ENCODE measurements at regions not wholly inside any gene's neighbourhood (a gene's known extent, or its start where the extent isn't known, plus 50 kb on each side); places are given as distances from the start of the nearest gene placed in this dataset.

DNA sequence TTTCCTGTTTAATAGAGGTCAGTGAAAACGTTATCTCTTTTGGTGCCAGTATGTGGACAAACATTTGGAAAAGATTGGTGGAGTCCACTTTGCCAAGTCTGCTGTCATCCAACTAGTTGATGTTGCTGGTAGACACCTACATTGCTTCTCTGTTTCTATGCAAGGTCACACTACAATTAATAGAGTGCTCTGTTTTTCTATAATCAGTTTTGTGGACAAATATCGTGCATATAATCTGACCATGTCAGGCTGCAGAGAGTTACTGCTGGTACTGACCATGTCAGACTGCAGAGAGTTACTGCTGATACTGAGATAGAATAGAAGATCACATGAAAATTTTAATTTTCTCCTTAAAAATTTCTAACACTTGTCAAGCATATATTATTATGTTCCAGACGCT, 603.3 kb downstream of the TSN start:
- TF ChIP-seq, protein P1, sequence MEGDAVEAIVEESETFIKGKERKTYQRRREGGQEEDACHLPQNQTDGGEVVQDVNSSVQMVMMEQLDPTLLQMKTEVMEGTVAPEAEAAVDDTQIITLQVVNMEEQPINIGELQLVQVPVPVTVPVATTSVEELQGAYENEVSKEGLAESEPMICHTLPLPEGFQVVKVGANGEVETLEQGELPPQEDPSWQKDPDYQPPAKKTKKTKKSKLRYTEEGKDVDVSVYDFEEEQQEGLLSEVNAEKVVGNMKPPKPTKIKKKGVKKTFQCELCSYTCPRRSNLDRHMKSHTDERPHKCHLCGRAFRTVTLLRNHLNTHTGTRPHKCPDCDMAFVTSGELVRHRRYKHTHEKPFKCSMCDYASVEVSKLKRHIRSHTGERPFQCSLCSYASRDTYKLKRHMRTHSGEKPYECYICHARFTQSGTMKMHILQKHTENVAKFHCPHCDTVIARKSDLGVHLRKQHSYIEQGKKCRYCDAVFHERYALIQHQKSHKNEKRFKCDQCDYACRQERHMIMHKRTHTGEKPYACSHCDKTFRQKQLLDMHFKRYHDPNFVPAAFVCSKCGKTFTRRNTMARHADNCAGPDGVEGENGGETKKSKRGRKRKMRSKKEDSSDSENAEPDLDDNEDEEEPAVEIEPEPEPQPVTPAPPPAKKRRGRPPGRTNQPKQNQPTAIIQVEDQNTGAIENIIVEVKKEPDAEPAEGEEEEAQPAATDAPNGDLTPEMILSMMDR (IDR thresholded peaks at IDR 0.05; ENCODE audit: low read depth, low read length) = no peak
- no peak for TF ChIP-seq POLR2A (IDR thresholded peaks at IDR 0.05; ENCODE audit: extremely low read depth, insufficient read length)
